Vagina (tissue), 2 donors: ENCODE measurements at regions not wholly inside any gene's neighbourhood (a gene's known extent, or its start where the extent isn't known, plus 50 kb on each side); places are given as distances from the start of the nearest gene placed in this dataset.

Experiments
- POLR2A ChIP-seq, 2 donors: fragments of 450-650 bp; IDR thresholded peaks; one replicate each; pipeline ENCODE4 v1.6.1; 2017; ENCODE audit warnings: antibody characterized with exemption in 2 of 2, mild to moderate bottlenecking in 2 of 2, moderate library complexity in 2 of 2
- POLR2AphosphoS5 ChIP-seq, 2 donors: sonication (generic); formaldehyde crosslinking; IDR thresholded peaks; one replicate each; pipeline ENCODE4 v1.9.0; 2017; ENCODE audit warnings: antibody characterized with exemption in 2 of 2, mild to moderate bottlenecking in 2 of 2, low read depth in 1 of 2; ENCODE audit not compliant: insufficient read depth in 1 of 2
- TF ChIP-seq, protein P1 (sequence below), 3 experiments: fragments of 450-650 bp in 2 of 3; fragments of 200-600 bp in 1 of 3; sonication (generic) in 1 of 3; IDR thresholded peaks; one replicate each; pipeline ENCODE4 v1.5.1; 2017 to 2019; ENCODE audit warnings: antibody characterized with exemption in 3 of 3, mild to moderate bottlenecking in 2 of 3, moderate library complexity in 2 of 3

DNA sequence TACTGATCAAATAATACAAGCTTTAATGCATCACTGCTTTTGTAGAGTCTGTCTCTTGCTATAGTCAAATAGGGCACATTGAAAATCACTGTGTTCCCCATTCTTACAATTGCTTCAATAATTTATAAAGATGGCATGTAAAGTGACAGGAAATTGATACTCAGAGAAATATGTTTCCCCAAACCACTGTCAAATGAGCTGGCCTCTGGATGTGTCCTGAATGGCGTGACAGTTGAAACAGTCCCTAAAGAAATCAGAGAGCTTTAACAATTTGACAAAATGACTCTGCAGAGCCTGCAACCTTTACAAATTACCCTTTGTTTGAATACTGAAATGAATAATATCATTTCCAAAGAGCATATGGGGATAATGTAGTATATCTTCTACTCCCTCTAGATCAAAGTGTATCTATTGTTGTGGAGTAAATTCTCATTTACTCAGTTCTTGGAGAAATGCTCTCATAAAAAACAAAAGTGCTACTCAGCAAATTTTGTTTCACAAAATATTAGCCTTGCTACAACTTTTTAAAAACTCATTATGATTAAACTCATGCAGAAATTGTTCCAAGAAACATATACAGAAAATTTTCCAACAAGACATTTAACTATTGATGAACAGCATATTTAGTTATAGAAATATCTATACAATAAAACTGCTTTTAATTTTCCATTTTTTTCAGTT is 763.2 kb upstream of the SPRY2 start:
- TF ChIP-seq, protein P1, sequence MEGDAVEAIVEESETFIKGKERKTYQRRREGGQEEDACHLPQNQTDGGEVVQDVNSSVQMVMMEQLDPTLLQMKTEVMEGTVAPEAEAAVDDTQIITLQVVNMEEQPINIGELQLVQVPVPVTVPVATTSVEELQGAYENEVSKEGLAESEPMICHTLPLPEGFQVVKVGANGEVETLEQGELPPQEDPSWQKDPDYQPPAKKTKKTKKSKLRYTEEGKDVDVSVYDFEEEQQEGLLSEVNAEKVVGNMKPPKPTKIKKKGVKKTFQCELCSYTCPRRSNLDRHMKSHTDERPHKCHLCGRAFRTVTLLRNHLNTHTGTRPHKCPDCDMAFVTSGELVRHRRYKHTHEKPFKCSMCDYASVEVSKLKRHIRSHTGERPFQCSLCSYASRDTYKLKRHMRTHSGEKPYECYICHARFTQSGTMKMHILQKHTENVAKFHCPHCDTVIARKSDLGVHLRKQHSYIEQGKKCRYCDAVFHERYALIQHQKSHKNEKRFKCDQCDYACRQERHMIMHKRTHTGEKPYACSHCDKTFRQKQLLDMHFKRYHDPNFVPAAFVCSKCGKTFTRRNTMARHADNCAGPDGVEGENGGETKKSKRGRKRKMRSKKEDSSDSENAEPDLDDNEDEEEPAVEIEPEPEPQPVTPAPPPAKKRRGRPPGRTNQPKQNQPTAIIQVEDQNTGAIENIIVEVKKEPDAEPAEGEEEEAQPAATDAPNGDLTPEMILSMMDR (IDR thresholded peaks at IDR 0.05) = no peak
- no peak for TF ChIP-seq POLR2AphosphoS5 (IDR thresholded peaks at IDR 0.05; ENCODE audit: insufficient read depth in 1 of 2, low read depth in 1 of 2)
- TF ChIP-seq POLR2A (IDR thresholded peaks at IDR 0.05) = no peak
